HG03135 (cell line): ENCODE measurements at regions not wholly inside any gene's neighbourhood (a gene's known extent, or its start where the extent isn't known, plus 50 kb on each side); places are given as distances from the start of the nearest gene placed in this dataset.
A peak's percentile ranks its signal among the peaks of the same experiment; 100 is the strongest.
"Not testable (repeated sequence)": the region's sequence is repeated elsewhere in the genome, so short reads cannot be mapped to it uniquely, and the experiment has no call there.

Experiments
- ATAC-seq: cut with Tn5 transposase; IDR thresholded peaks from one replicate; pipeline ENCODE4 v1.9.1; 2021; ENCODE audit warnings: mild to moderate bottlenecking, moderate library complexity; ENCODE audit not compliant: unreplicated experiment

- no peak for ATAC-seq
These were observed 97.1 kb upstream of the ETV3 start for GRCh38 chr1:157235307-157235706.

GRCh38 chr1:157234705-157235273, 96.6 kb upstream of the ETV3 start:
- no peak for ATAC-seq

GRCh38 chr1:157233131-157233530, 94.9 kb upstream of the ETV3 start:
- peak; percentile 56 for ATAC-seq

DNA sequence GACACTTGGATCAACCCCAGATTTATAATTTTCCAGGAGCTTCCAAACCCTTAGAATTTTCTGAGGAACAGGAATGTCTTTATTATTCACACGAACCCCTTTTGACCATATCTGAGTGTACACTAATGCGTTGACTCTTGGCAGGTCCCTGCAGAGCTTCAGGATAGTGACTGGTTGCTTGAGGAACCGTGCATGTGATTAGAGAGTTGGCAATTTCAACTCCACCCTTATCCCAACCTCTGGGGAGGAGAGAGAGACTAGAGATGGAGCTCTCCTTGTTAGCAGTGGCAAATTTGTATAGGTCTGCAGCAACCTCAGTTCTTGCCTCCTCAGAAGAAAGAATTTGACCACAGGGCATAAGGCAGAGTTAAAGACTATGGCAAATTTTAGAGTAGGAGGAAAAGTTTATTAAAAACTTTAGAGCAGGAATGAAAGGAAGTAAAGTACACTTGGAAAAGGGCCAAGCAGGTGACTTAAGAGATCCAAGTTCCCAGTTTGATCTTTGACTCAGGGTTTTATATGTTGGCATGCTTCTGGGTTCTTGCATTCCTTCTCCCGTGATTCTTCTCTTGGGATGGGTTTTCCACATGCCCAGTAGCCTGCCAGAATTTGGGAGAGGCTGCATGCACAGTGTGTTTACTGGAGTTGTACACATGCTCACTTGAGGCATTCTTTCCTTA, 93.8 kb upstream of the ETV3 start:
- ATAC-seq: no peak

- no peak for ATAC-seq
These were observed 92.3 kb upstream of the ETV3 start for GRCh38 chr1:157230500-157230899.

DNA sequence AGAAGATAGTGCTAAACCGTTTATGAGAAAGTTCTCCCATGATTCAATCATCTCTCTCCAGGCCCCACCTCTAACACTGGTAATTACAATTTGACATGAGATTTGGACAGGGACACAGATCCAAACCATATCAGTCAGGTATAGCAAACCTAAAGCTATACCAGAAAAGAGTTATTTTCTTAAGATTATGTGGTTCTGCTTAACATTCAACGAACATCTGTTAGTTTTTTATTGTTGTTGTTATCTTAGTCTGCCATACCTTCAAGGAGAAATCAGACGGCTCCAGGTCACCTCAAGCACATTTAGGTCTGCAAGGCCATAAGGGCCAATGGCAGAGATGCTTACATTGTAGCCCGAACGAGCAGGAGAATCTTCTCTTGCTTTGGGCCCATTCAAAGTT, 89.5 kb upstream of the ETV3 start:
- no peak for ATAC-seq

DNA sequence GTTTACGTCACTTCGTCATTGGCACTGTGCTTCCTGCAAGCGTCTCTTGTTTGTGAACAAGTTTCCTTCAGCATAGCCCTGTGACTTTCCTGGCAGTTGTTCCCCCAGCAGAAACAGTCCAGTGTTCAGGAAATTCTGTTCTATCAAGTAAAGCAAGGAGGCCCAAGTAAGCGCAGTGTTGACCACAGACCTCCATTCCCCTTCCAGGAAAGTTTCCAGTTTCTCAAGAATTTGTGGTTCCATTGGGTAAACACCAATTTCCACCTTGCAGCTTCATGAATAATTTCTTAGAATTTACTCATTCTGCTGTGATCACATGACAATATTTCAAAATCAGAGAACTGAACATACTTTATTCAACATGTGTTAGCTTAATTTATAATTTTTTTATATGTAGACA, 88.5 kb upstream of the ETV3 start:
- no peak for ATAC-seq

GRCh38 chr1:157219600-157219999, 81.4 kb upstream of the ETV3 start:
- ATAC-seq: no peak

DNA sequence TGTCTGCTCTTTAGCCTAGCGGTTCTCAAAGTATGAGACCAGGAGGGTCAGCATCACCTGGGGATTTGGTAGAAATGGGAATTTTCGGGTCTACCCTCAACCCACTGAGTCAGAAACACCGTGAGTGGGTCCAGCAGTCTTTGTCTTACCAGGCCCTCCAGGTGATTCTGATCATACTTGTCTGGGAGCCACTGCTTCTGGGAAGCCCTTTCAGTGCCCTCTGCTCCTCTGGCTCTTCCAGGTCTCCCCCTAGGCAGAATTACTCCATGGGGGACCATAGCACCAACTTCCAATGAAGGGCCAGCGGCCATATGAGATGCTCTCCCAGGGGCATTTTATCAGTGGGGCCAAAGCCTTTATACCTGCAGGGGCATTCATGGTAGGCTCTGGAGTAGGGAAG, 81.0 kb upstream of the ETV3 start:
- no peak for ATAC-seq

DNA sequence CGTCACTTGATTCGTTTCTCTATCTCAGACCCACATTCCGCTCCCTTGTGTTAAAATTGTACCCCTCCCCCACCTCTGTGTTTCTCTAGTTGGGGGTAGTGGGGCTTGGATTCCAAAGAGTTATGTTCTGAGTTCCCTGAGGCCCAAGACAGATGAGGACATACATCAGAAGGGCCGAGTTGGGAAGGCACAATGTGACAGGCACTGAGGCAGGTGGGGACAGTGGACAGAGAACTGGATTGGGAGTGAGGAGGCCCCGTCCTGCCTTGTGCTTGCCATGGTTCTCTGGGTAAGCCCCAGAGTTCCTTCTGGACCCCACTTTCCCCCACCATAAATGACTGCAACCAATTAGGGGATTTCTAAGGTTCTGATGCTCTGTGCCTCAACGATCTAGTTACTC, 80.5 kb upstream of the ETV3 start:
- no peak for ATAC-seq

DNA sequence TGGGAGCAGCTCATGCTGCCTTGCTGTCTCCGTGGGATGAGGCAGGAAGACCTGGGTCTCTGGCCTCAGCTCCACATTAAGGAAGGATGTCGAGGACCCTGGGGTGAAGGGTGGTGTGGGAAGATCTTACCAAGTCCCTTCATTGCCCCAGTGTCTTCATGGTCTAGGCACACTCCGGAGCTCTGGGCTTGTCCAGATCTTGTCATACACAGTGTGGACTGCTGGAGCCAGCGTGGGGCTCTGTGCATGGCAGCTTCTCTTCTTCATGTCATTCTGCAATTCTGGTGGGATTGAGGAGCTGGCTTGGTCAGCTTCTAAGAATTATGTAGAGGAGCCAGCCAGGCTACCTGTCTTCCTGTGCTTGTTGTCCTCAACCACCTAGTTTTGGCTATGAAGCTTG, 79.3 kb upstream of the ETV3 start:
- no peak for ATAC-seq

DNA sequence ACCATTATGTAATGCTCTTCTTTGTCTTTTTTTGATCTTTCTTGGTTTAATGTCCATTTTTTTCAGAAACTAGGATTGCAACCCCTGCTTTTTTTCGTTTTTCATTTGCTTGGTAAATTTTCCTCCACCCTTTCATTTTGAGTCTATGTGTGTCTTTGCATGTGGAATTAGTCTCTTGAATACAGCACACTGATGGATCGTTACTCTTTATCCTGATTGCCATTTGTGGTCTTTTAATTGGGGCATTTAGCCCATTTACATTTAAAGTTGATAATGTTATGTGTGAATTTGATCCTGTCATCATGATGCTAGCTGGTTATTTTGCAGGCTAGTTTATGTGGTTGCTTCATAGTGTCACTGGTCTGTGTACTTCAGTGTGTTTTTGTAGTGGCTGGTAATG, 75.6 kb upstream of the ETV3 start:
- no peak for ATAC-seq

GRCh38 chr1:157209514-157209913, 71.3 kb upstream of the ETV3 start:
- no peak for ATAC-seq

- not testable (repeated sequence) for ATAC-seq
These were observed 67.8 kb upstream of the ETV3 start for GRCh38 chr1:157205982-157206381.

DNA sequence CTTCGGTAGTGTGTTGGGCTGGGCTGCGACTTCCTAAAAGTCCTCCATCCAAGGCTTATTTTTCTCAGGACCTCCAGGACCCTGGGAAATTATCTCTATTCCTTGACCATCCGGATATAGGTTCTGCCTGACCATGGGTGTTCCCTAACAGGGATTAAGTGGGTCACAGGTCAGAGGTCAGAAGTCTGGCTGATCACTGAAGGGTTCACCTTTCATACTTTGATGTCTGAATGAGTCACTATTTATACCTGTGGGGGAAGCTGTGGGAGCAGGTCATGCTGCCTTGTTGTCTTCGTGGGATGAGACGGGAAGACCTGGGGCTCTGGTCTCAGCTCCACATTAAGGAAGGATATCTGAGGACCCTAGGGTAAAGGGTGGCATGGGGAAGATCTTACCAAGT, 65.0 kb upstream of the ETV3 start:
- ATAC-seq: no peak

DNA sequence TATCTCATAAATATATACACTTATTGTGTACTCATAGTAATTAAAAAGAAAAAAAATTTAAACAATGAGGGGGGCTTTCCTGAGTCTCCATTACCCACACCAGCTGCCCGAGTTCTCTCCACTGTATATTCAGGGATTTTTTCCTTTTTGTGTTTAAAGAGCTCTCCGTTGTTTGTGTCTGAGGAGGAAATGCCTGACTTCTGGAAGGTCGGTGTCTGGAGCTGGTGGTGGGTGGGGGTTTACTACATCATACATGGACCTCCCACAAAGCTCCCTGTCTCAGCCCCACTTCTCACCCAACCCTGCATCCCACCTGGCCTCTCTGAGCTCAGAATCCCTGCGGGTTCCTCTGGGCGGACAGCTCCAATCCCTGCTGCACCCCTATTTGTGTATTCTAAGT, 64.1 kb upstream of the ETV3 start:
- ATAC-seq: no peak

DNA sequence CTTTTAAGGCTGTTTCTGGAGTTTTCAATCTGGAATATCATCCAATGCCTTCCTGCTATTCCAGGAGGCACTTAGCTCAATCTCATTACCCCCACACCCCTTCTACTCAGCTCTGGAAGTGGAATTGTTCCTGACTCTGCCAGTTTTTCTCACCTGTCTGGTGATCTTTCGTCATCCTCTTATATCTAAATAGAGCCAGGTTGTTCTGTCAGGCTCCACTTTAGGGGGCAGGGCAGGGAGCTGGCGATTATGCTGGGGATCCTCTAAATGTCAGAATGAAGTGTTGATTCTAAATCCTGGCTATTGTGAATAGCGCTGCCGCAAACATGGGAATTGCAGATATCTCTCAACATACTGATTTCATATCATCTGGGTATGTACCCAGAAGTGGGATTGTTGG, 63.6 kb upstream of the ETV3 start:
- ATAC-seq: no peak

GRCh38 chr1:157200451-157200850, 62.3 kb upstream of the ETV3 start:
- ATAC-seq: no peak

GRCh38 chr1:157199421-157199755, 61.2 kb upstream of the ETV3 start:
- no peak for ATAC-seq

GRCh38 chr1:157198619-157199420, 60.6 kb upstream of the ETV3 start:
- ATAC-seq: no peak

DNA sequence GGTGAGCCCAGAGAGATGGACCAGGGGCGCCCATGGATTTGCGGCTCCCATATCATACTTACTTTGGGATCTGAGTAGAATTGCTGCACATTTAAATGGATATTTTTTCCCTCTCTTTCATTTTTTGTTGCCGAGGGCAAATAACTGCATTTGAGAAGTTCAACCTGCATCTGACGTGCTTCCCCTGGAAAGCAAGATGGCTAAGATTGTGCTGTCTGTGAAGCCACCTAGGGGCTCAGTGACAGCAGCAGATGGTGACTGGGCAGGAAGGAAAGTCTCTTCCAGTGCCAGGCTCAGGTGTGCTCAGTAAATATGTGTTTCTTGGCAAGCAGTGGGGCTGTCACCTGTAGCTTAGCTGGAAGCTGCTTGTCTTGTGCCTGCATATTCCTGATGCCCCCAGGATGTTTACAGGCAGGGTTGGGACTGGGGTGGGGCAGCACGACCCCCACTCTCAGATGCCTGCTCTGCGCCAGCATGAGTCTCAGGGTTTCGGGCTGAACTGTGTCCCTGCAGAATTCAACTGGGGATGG, 59.8 kb upstream of the ETV3 start:
- no peak for ATAC-seq
